ENCODE measurements at regions not wholly inside any gene's neighbourhood (a gene's known extent, or its start where the extent isn't known, plus 50 kb on each side); places are given as distances from the start of the nearest gene placed in this dataset.

- no peak for TF ChIP-seq CTCF (IDR thresholded peaks at IDR 0.05; ENCODE audit: extremely low read depth, missing control alignments)
- no peak for DNase-seq (ENCODE audit: low spot score)
Measured at GRCh38 chr10:9688711-9689110, 1329.0 kb upstream of the CELF2 start.

- DNase-seq (ENCODE audit: low spot score) = no peak
Measured at GRCh38 chr10:9707216-9707615, 1310.5 kb upstream of the CELF2 start.

GRCh38 chr10:9709849-9710248 lies 1307.8 kb upstream of the CELF2 start:
- no peak for TF ChIP-seq CTCF (IDR thresholded peaks at IDR 0.05; ENCODE audit: extremely low read depth, missing control alignments)
- no peak for DNase-seq (ENCODE audit: low spot score)

More at GRCh38 chr10:9707216-9707615, 1310.5 kb upstream of the CELF2 start:
- no peak for TF ChIP-seq CTCF (IDR thresholded peaks at IDR 0.05; ENCODE audit: extremely low read depth, missing control alignments)

GRCh38 chr10:9712393-9712792 lies 1305.3 kb upstream of the CELF2 start:
- DNase-seq (ENCODE audit: low spot score) = no peak
- no peak for TF ChIP-seq CTCF (IDR thresholded peaks at IDR 0.05; ENCODE audit: extremely low read depth, missing control alignments)

GRCh38 chr10:9719246-9719645 lies 1298.4 kb upstream of the CELF2 start:
- DNase-seq (ENCODE audit: low spot score) = no peak
- no peak for TF ChIP-seq CTCF (IDR thresholded peaks at IDR 0.05; ENCODE audit: extremely low read depth, missing control alignments)

- no peak for TF ChIP-seq CTCF (IDR thresholded peaks at IDR 0.05; ENCODE audit: extremely low read depth, missing control alignments)
- no peak for DNase-seq (ENCODE audit: low spot score)
Measured at GRCh38 chr10:9733766-9734165, 1283.9 kb upstream of the CELF2 start.

GRCh38 chr10:9734218-9734617 lies 1283.5 kb upstream of the CELF2 start:
- no peak for DNase-seq (ENCODE audit: low spot score)

More at GRCh38 chr10:9734218-9734617, 1283.5 kb upstream of the CELF2 start:
- TF ChIP-seq CTCF (IDR thresholded peaks at IDR 0.05; ENCODE audit: extremely low read depth, missing control alignments) = no peak

All from GM20000 (cell line).